Forelimb muscle (tissue), 1 donor: ENCODE measurements at regions not wholly inside any gene's neighbourhood (a gene's known extent, or its start where the extent isn't known, plus 50 kb on each side); places are given as distances from the start of the nearest gene placed in this dataset.

Source experiments
- DNase-seq: peaks from one replicate; pipeline ENCODE4 v3.0.0-alpha.2; 2013; ENCODE audit warnings: low read depth

DNA sequence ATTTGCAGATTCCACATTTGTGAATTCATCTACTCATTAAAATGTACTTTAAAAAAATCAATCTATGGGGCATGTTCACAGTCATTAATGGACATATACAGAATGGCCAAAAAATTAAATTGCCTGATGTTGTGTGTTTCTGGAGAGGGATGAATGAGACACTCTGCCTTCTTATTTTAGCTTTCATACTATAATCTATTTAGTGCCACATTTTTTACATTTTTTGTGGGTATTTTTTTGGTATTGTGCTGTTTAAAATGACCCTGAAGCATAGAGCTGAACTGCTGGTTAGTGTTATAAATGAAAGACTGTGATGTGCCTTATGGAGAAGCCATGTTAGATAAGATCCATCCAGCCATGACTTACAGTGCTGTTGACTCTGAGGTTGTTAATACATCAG, 961.8 kb upstream of the LRRN3 start:
- no peak for DNase-seq

DNA sequence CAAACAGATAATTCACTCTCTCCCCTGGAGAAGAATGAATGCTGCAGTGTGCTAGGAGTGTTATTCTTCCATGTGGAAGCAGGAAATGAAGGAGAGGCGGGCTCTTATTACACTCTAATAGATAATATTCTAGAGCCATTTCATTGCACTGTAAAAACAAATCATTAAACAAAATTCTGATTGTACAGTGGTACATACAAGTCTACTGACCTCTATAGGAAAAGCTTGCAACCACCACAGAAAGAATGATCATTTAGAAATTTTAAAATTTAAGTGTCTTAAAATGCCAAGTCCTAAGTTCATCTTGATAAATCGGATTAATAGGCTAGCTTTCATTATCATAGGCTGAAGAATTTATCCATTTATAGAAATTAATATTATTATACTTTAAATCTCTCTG, 960.3 kb upstream of the LRRN3 start:
- no peak for DNase-seq

DNA sequence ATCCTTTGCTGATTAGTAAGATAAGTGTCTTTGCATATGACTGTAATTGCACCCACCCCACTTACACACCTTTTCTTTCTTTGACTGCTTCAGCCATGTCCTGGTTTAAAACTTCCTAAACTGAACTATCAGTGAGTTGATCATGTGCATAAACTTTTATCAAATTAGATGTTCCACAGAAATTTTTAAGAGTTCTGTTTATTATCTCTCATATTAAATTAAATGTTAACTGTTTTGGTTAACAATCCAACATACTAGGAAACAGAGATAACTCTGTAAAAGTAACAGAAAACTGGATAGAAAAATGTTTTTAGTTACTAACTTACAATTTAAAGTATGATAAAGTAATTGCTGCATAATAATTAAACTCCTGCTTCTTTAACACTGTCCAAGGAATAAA, 959.6 kb upstream of the LRRN3 start:
- DNase-seq = no peak

DNA sequence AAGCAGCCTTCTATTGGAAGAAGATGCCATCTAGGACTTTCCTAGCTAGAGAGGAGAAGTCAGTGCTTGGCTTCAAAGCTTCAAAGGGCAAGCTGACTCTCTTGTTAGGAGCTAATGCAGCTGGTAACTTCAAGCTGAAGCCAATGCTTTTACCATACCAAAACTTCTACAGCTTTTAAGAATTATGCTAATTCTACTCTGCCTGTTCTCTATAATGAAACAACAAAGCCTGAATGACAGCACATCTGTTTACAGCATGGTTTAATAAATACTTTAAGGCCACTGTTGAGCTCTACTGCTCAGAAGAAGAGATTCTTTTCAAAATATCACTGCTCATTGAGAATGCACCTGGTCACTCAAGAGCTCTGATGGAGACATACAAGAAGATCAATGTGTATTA, 951.9 kb upstream of the LRRN3 start:
- no peak for DNase-seq

DNA sequence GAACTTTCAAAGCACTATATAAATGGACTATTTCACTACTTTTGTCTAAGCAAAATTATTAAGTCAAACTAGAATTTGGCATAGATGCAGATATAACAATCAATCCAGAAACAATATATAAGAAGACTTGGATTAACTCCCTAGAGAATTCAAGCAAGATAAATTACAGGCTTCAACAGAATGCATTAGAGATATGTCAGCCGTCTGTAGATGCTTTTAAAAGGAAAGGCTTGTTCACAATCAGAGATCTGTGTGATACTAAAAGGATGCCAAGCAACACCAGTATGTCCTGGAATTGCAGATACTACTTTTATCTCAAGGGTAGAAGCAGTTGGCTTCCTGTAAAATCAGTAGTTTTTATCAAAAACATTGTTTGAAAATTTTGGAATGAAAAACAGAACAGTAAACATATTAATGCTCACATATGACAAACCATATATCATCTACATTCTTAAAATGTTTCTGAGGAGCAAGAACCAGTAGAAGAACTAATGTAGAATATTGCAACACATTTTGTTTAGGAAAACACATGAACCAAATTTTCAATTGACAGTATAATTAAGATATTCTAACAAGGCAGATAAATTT, 947.9 kb upstream of the LRRN3 start:
- DNase-seq = no peak

DNA sequence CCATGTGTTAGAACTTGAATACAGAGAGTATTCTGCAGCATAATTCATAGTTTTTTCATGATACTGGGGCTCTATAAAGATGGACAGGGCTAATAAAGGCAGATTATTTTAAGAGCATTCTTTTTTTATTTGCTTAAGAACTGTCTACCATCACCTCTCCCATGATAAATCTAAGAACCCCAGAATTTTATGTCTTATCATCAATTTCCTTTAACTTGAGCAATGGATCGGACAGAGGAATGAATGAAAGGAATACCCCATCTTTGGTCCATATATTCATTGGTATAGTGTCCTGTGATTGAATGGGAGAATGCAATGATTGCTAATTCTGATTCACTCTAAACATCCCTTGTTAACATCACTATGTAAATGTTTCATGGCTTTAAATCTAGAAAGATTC, 946.3 kb upstream of the LRRN3 start:
- DNase-seq = no peak

DNA sequence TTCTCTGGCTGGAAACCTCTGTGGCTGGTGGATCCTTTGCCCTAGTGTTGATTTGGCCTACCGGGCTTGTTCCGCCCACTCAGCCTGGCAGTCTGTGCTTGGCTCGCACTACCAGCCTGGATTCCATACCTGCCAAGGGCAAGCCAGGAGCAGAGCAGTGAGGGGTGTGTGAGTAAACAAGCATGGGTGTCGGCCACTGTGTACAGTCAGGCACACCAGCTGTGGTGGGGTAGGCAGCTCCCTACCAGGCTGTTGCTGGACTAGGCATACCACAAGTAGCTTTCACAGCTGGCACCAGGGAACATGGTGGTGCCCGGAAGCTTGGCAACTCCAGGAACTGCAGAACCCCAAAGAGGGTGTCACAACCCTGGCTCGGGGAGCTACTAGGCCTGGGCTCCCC, 942.9 kb upstream of the LRRN3 start:
- no peak for DNase-seq

DNA sequence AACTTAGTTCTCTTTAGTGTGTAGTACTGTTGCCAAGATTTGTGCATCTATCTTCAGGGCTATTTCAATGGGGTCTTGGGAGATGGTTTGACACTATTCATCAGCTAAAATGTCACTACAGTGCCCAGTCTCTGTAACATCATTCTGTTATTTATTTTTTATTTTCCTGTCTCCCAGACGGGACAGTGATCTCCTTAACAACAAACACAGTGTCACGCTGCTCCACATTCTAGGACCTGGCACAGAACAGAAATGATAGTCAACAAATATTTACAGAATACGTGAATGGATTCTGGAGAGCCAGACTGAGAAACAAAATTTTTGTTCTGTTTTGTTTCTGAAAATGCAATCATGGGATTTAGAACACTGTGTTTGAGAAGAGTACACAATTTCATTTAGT, 937.7 kb upstream of the LRRN3 start:
- no peak for DNase-seq

DNA sequence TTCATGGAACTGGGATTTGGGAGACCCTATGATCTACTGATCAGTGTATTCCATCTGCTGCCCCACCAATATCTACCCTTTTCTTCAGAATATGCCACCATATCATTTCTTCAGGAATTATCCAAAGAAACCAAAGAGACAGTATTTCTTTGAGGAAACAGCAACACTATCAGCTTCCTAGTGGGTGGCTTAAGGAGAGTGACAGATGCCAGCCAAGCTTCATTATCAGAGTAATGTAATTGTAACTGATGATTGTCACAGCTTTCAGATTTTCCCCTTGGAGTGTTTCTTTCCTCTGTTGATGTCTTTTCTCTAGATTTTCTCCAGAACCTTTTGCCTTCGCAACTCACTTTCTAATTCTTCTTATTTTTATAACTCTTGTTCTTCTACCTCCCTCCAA, 934.4 kb upstream of the LRRN3 start:
- DNase-seq = no peak

DNA sequence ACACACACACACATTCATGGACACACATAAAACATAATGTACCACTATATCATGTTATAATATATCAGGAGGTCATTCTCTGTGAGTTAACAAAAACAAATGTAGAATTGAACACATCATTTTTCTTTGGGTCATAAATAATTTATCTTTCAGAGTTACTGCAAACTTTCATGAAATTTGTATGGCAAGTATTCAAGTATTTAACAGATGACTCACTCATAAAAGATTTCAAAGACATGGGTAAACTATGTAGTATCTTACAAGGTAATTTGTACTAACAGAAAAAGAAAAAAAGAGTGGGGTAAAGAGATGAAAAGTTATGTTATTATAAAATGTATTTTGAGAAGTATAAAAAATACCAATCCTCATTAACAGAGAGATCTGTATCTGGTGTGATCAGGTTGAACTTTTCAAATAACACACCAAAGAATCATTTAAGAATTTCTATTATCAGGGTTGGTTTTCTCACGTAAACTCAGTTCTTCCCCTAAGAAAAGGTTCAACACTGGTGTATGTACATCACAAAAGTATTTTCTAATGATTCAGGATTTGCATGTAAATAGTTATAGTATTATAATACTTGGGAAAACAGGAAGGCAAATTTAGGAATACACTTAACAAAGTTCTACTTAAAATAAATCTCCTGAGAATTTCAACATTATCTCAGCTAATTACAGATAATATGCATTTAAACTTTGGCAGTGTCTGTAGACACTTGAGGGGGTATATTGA, 933.1 kb upstream of the LRRN3 start:
- no peak for DNase-seq

DNA sequence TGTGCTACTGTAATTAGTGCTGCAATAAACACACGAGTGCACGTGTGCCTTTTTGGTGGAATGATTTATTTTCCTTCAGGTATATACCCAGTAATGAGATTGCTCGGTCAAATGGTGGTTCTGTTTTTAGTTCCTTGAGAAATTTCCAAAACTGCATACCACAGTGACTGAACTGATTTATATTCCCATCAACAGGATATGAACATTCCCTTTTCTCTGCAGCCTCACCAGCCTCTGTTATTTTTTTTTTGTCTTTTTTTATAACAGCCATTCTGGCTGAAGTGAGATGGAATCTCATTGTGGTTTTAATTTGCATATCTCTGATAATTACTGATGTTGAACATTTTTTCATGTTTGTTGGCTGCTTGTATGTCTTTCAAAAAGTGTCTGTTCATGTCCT, 922.9 kb upstream of the LRRN3 start:
- DNase-seq = no peak

DNA sequence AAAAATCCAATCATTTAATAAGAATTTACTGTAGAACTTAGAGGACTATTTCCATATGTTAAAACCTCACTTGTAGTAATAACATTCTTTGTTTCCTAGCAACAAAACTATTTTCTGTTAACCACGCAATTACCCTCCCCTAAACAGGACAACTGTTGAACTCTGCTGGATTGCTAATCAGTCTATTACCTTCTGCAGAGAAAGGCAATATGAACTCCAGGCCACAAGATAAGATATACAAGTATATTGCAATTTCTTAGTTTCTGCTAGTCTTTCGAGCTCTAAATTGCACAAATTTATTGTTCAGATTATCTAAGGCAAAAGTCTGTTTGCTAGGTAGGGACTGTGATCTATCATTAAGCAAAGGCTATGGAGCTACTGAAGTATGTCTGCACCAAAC, 920.1 kb upstream of the LRRN3 start:
- no peak for DNase-seq

DNA sequence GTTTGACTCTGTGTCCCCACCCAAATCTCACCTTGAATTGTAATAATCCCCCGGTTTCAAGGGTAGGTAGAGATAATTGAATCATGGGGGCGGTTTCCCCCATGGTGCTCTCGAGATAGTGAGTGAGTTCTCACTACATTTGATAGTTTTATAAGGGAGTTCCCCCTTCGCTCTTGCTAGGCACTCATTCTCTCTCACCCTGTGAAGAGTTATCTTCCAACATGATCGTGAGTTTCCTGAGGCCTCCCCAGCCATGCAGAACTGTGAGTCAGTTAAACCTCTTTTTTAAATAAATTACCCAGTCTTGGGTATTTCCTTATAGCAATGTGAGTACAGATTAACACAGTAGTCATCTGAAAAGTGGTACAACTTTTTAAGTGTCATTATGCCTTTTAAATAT, 913.5 kb upstream of the LRRN3 start:
- no peak for DNase-seq

DNA sequence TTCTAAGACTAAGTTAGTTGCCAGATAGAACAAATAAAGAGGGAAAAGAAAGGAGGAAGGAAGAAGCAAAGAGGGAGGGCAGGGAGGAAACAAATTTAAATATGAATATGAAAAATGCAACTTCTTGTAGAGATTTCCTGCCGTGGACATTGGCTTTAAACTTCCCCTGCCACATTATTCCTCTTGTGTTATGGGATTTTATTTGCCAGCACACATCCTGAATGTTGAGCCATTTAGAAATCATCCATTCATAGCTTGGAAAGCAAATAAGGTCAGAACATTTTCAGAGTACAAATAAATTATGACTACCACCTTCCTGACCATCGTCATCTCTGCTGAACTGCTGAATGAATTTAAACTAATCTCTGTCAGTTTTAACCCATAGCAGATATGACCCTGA, 911.9 kb upstream of the LRRN3 start:
- no peak for DNase-seq

DNA sequence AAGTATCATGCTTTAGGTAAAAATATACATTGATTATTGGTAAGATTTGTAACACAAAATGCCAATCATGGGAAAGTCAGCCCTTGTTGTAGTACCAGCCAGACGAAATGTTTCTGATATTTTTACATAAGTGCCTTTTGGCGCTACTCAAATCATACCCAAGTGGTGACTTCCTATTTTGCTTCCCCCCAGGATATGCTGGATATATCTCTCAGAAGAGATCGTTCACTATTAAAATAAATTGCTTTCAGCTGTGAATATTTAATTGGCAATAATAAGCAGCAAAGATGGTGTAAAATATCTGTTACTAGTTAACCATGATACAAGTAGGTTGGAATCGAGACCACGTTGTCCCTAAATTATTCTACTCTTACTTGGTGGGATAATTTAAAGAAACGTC, 909.2 kb upstream of the LRRN3 start:
- DNase-seq = no peak

DNA sequence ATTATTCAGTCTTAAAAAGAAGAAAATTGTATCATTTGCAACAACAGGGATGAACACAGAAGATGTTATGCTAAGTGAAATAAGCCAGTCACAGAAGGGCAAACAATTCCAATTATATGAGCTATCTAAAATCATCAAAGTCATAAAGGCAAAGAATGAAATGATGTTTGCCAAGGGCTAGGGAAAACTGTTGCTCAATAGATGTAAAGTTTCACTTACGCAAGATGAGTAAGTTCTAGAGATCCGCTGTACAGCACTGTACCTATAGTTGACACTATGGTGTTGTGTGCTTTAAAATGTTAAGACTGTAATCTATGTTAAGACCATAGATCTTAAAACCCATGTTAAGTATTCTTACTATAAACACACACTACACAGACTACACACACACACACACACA, 904.6 kb upstream of the LRRN3 start:
- DNase-seq = no peak

DNA sequence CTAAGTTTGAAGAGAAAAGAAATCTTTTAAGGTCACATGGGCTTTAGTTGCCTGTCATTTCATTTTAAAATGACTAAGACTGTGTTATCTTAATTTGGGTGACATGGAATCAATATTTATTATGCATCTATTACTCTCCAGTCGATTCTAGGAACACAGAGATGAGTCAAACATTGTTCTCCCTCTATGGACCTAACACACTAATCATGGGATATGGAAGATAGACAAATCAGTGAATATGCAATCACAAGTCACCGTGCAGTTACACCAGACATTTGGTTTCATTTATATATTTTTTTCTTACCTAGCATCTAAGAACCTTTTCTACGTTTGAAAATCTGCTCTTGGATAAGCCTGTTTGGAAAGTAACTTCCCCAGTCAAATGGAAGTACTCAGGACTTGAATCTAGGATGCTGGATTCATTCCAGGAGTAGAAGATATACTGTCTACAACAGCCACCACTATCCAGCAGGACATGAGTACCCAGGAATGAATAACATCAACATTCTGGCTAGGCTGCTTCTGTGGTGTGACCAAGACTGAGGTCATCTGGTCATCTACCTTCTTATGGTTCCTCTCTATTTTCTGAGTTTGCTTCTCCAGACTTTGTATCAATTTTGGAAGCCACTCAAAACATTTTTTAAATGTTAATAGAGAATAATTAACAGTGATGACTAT, 902.9 kb upstream of the LRRN3 start:
- no peak for DNase-seq

DNA sequence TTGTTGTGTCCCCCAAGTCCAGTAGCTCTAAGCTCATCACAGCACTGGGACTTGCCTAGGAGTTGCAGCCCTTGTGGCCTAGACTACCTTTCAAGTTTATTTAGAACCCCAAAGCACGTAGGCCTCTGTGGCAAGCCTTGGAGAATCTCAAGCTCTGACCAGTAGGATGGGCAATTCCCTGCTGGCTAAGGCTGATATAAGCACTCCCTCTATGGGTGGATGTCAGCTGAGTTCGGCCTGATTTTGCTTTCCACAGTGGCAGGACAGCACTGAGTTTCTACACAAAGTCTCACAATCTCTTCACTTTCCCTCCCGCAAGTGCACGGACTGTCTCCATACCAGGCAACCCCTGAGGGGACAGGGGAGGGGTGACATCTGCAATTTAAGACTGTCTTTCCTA, 886.4 kb upstream of the LRRN3 start:
- DNase-seq = no peak

DNA sequence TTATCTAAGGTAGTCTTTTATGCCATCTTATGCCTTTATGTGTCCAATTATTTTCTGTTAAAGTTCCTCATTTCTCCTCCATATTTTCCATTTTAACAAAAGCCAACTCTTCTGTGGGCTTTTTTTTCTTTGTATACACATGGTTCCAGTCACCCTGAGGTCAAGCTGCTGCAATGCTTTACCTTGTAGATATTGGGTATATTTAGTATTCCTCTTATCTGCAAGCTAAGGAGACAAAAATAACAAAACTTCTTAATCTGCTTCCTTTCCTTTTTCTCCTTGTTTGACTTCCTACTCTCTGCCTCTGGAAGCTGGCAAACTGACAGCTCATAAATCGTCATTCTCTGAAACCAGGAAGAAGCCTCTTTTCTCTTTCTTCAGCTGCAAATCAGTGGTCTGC, 885.0 kb upstream of the LRRN3 start:
- DNase-seq = no peak

DNA sequence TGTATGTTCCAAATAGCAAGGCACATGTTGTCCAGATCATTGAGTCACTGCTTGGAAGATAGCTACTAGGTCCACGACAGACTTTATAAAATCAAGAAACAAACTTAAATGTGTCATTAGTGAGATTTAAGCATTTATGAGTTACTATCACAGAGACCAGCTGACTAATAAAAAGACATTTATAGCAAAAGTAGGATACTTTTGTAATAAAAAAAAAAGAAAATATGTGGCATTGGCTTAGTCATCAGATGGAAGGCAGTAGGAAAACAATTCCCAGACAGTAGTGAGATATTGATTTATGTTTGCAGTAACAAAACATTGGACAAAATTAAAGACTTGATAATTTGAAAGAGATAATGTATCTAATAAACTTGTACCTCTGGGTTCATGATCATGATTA, 881.0 kb upstream of the LRRN3 start:
- no peak for DNase-seq

DNA sequence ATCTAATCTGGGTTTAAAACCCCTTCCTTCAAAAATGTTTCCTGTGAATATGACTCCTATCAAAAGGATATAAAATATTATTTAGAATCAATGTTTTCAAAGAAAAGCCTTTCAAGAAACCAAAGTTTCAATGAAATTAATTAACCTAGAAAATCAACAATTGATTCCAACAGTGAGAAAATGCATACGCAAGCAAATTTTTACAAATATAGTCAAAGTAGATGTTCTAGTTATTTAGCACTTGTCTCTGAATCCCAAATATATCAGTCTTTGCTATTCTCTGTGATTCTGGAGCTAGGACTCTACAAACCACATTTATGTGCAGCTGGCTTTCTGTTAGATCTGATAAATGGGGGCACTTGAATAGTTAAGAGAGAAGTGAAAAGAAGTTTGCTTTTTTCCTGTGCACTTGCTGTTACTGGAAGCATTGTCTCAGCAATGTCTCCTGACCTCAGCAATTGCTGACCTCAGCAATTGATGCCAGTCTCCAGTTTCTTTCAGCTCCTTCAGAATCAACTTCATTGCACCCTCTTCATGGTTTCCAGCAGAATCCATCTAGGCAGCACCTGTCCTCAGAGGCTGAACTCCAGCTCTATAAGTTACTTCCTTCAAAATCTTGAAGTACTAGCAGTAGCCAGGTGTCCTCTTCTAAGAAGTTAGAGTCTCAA, 879.9 kb upstream of the LRRN3 start:
- DNase-seq = no peak

DNA sequence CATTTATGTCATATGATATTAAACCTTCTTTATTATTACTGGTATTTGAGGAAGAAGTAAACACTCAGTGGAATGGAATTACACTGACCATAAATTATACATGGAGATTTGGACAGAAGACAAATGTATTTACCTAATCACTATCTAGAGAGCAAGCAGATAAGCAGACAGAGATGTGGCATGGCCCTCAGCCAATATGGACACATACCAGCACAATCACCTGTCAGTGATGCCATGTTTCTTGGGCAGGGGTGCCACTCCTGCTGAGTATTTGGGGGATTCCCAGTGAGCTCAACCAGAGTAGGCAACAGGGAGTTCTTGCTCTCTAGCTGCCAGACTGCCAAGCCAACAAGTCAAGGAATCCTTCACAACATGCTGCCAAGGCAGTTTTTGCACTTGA, 866.3 kb upstream of the LRRN3 start:
- DNase-seq = no peak

DNA sequence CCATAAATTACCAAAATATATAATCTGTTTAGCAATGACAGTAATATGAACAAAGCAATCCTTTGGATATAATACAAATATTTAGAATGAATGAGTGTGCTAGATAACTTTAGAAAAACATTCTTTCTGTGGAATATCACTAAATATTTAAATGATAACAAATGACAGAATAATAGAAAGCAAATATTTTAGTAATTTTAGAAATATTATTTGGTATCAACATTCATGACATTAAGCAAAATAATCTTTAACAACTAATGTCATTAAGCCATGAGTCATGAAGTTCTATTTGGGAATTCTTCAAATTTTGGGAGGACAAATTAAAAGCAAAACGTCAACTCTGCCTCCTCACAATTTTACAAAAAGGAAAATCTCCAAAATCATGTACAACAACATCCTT, 844.8 kb upstream of the LRRN3 start:
- no peak for DNase-seq
